Activated CD8-positive, alpha-beta T cell treated with anti-CD3 and anti-CD28 coated beads for 36 hours (primary cell): ENCODE measurements at regions not wholly inside any gene's neighbourhood (a gene's known extent, or its start where the extent isn't known, plus 50 kb on each side); places are given as distances from the start of the nearest gene placed in this dataset.
"Not testable (repeated sequence)": the region's sequence is repeated elsewhere in the genome, so short reads cannot be mapped to it uniquely, and the experiment has no call there.

Experiments used
- ATAC-seq: fragments of 200-7000 bp; cut with Tn5 transposase; one replicate; pipeline ENCODE4 v1.10.0; 2021; ENCODE audit warnings: mild to moderate bottlenecking, moderate library complexity
- CTCF ChIA-PET: fragments of 350-600 bp; sonication (Branson Sonifier 250); formaldehyde crosslinking; loops from one replicate; lab custom pipeline; 2021; ENCODE audit warnings: antibody characterized with exemption; lab: Charles Lee
- POLR2A ChIA-PET: fragments of 350-600 bp; sonication (Branson Sonifier 250); formaldehyde crosslinking; loops from one replicate; lab custom pipeline; 2021; ENCODE audit warnings: antibody characterized with exemption; lab: Charles Lee
- DNase-seq: peaks from one replicate; pipeline ENCODE4 v3.0.0-alpha.2; 2020
- H3K27ac Mint-ChIP-seq: one replicate; pipeline ENCODE4 v1.8.0; 2021; ENCODE audit warnings: mild to moderate bottlenecking, mixed read lengths
- H3K27me3 Mint-ChIP-seq: one replicate; pipeline ENCODE4 v1.8.0; 2021; ENCODE audit warnings: mixed read lengths
- H3K36me3 Mint-ChIP-seq: one replicate; pipeline ENCODE4 v1.8.0; 2021; ENCODE audit warnings: low read depth, mixed read lengths
- H3K4me1 Mint-ChIP-seq: one replicate; pipeline ENCODE4 v1.8.0; 2021; ENCODE audit warnings: low read depth, mixed read lengths
- H3K4me3 Mint-ChIP-seq: one replicate; pipeline ENCODE4 v1.8.0; 2021; ENCODE audit warnings: mild to moderate bottlenecking, moderate library complexity, mixed read lengths
- H3K9me3 Mint-ChIP-seq: one replicate; pipeline ENCODE4 v1.8.0; 2021; ENCODE audit warnings: mixed read lengths
- CTCF ChIP-seq: fragments of 200-600 bp; IDR thresholded peaks from one replicate; pipeline ENCODE4 v1.8.0; 2022; ENCODE audit warnings: antibody characterized with exemption, mild to moderate bottlenecking
- intact Hi-C: fragments of 100-400 bp; cut with micrococcal nuclease; formaldehyde crosslinking; loops from one replicate; pipeline ENCODE4 v1.10.0; 2022

GRCh38 chr4:25506032-25506571, 129.0 kb downstream of the ANAPC4 start:
- intact Hi-C loops, result no loop called here
- DNase-seq (no peak), ATAC-seq (no peak)
- Mint-ChIP-seq H3K36me3 (no peaks in the 10 kb centered on the region), H3K9me3 (no peaks in the 10 kb centered on the region), H3K4me1 (no peaks in the 10 kb centered on the region), H3K27ac (no peak overlapping the region), H3K4me3 (no peak overlapping the region), H3K27me3 (no peaks in the 10 kb centered on the region)
- POLR2A ChIA-PET, result no interaction called here
- no peak for TF ChIP-seq CTCF
- CTCF ChIA-PET, result no interaction called here

- TF ChIP-seq CTCF, result no peak
- Mint-ChIP-seq H3K27me3 (peaks cover 2% of the 10 kb centered on the region), H3K36me3 (no peaks in the 10 kb centered on the region), H3K4me1 (no peaks in the 10 kb centered on the region), H3K4me3 (no peak overlapping the region), H3K9me3 (no peaks in the 10 kb centered on the region), H3K27ac (no peak overlapping the region)
- intact Hi-C loops, result no loop called here
- ChIA-PET CTCF (no interaction called here), POLR2A (no interaction called here)
- DNase-seq (no peak), ATAC-seq (no peak)
Measured at GRCh38 chr4:25509646-25510045, 132.6 kb downstream of the ANAPC4 start.

GRCh38 chr4:25511823-25512222, 134.8 kb downstream of the ANAPC4 start:
- H3K27me3 Mint-ChIP-seq, ATAC-seq, H3K36me3 Mint-ChIP-seq, H3K27ac Mint-ChIP-seq, intact Hi-C loops, H3K9me3 Mint-ChIP-seq, H3K4me3 Mint-ChIP-seq, CTCF ChIA-PET, DNase-seq, H3K4me1 Mint-ChIP-seq: not testable (repeated sequence)
- POLR2A ChIA-PET, result interaction anchor here (0.6 kb wide), 1 partner anchor 484 kb away, joined by 3 read pairs; no protein-coding TSS in a partner anchor

- DNase-seq (no peak), ATAC-seq (no peak)
- TF ChIP-seq CTCF, result no peak
- ChIA-PET POLR2A (no interaction called here), CTCF (no interaction called here)
- H3K27me3 Mint-ChIP-seq, result peaks cover 3% of the 10 kb centered on the region
- H3K4me1 Mint-ChIP-seq, result no peaks in the 10 kb centered on the region
- H3K9me3 Mint-ChIP-seq, result no peaks in the 10 kb centered on the region
- H3K27ac Mint-ChIP-seq, result no peak overlapping the region
- H3K36me3 Mint-ChIP-seq, result no peaks in the 10 kb centered on the region
- H3K4me3 Mint-ChIP-seq, result no peak overlapping the region
- intact Hi-C loops, result no loop called here
Measured at GRCh38 chr4:25513814-25514213, 136.8 kb downstream of the ANAPC4 start.

GRCh38 chr4:25523405-25523804, 132.2 kb upstream of the SLC34A2 start:
- no peak for ATAC-seq
- Mint-ChIP-seq H3K27me3 (no peaks in the 10 kb centered on the region), H3K9me3 (no peaks in the 10 kb centered on the region), H3K4me3 (no peak overlapping the region), H3K4me1 (no peaks in the 10 kb centered on the region), H3K36me3 (no peaks in the 10 kb centered on the region), H3K27ac (no peak overlapping the region)
- no peak for TF ChIP-seq CTCF
- ChIA-PET POLR2A (no interaction called here), CTCF (no interaction called here)
- DNase-seq, result no peak
- intact Hi-C loops, result no loop called here
